ENCODE measurements at regions not wholly inside any gene's neighbourhood (a gene's known extent, or its start where the extent isn't known, plus 50 kb on each side); places are given as distances from the start of the nearest gene placed in this dataset.

DNA sequence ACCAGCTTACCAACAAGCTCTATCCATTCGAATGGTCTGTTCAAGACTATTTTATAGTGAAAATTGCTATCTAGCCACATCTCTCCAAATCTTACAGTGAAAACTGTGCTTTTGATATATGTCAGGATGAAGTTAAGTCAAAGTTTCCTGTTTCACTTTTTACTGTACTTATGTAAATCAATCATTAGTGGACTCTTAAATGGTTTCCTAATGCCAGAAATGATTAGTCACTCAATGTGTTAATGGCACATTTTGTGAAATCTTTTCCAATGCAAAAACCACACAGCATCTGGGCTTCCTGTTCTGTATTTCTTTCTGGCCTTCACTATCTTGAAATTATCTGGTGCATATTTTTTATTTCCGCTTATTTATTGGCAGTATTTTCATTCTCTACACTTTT lies 87.3 kb upstream of the STEAP1B start:
- DNase-seq (ENCODE audit: low read depth in 2 of 2), result no peak

DNA sequence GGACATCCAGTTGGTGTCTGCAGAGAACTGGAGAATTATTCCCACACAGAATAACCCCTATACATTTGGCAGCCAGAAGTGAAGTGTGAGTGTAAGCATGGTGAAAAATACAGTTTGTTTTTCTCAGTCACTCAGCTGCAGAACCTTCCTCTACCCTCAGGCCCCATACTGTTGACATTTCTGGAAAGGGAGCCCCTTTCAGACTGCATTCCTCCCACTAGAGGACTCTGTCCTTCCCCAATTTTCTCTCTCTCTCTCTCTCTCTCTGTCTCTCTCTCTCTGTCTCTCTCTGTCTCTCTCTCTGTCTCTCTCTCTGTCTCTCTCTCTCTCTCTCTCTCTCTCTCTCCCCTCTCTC lies 86.8 kb upstream of the STEAP1B start:
- no peak for DNase-seq (ENCODE audit: low read depth in 2 of 2)

DNA sequence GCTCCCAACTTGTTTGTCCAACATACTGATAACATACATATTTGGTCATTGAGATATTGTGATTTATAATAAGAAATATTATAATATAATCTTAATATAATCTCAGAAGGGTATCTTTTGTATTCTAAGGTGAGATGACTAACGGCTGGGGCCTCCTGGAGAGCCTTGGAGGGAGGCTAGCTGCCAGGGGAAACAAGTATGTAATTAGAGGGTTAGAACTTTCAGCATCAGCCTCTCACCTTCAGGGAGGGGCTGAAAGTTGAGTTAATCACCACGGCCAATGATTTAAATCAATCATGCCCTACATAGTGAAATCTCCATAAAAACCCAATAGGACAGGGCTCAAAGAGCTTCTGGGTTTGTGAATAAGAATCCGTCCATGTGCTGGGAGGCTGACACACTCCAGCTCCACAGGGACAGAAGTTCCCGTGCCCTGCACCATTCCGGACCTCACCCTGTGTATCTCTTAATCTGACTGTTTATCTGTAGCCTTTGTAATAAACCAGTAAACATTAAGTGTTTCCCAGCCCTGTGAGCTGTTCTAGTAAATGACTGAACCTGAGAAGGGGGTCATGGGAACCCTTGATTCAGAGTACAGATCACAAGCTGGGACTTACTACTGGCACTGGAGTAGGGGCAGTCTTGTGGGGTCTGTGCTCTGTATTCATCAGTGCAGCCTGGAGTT lies 86.3 kb upstream of the STEAP1B start:
- no peak for DNase-seq (ENCODE audit: low read depth in 2 of 2)

DNA sequence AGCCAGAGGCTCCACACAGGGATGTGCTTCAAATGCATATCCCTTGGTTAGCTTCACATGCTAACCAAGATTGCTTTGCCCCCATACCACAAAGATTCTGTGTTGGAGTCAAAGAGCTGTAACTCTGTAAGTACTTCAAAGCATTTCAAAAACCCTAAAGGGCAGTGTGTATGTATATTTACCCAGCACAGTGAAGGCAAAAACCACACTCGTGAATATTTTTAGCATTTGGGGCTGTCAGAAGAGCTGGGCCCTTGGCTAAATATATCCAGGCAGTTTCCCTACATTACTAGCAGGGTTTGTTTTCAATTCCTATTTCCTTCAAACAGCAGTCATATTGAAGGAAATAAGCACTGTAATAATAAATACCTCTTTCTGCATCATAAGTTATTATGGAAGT lies 84.2 kb upstream of the STEAP1B start:
- no peak for DNase-seq (ENCODE audit: low read depth in 2 of 2)

DNA sequence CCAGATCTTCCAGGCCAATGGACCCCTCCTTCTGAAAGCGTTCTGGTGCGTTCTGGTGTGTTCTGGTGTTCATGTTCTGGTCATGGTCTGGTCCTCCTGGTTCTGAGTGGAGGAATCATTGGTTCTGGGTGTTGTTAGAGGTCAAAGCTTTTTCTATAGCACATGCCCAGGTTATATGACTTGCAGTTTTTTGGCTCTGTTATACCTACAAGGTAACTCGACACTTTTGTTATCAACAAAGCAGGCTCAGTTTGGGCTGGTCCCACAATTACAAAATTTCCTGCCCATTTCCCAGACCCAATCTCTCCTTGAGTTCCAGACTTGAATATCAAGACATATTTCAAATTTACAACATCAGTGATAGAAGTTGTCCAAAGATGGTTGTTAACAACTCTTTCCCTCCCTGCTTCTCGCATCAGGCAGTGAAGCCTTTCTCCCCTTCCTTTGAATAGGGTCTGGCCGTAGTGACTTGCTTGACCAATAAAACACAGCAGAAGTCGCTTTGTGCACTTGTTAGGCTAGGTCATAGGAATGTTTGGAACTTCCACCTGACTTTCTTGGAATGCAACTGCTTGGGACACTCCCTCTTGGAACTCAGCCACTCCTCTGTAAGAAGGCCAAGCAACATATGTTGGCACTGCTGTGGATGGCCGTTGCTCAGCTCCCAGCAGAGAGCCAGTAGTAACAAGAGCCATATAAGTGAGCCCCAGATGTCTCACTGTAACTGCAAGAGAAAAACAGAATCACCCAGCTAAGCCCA lies 83.1 kb upstream of the STEAP1B start:
- DNase-seq (ENCODE audit: low read depth in 2 of 2), result no peak

DNA sequence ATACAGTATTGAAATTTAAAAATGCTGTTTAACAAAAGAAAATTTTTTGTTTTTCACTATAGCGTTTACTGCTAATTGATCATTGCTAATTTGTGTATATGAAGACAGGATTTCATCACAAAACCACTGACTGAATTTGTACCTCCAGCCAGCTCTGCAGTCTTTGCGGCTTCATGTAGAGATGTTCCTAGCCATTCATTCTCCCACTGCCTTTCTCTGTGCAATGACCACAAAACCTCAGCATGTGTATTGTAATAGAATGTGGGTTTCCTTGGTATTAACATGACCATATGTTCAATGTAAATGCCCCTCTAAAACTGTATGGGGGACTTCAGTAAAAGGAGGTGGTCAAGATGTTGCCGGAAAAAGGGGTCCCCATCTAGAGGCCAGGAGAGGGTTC lies 81.1 kb upstream of the STEAP1B start:
- no peak for DNase-seq (ENCODE audit: low read depth in 2 of 2)

DNA sequence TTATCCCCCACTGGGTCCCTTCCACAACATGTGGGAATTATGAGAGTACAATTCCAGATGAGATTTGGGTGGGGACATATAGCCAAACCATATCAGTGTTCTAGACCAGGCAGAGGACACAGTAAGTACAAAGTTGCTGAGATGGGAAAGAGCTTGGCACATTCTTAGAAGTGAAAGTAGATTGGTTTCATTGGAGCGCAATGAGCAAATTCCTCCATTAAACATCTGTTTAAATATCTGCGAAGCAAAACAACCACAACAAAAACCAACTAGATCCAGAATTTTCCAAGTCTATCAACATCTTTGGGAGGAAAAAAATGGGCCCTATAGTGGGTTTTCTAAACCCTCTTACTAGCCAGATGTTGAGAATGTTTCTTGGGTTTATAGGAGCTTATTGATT lies 80.0 kb upstream of the STEAP1B start:
- DNase-seq (ENCODE audit: low read depth in 2 of 2), result no peak

DNA sequence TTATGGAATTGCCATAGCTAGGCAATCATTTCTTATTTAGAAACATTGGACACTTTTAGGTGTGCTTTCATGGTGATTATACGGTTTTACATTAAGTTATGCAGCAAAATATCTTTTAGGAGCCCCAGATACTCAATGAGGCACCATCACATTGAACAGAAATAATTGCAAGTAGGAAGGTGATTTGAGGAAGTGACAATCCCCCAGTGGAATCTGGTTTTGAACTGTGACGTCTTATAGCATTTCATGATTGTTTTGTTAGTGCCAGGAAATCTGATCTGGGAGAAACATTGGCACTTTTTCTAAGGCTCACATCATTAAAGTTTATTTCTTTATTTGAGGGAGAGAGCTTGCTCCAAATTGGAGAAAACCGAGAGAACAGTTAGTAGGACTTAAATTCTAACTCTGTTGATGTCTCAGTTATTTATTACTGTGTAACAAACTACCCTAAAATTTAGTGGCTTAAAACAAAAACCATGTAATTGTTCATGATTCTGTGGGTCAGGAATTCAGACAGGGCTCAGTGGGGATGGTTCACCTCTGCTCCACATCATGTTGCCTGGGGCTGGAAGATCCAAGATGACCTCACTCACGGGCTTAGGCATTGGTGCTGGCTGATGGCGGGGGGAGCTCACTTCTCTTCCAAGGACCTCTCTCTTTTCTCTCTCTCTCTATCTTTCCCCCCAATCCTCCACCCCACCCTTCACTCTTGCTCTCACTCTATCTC lies 78.2 kb upstream of the STEAP1B start:
- no peak for DNase-seq (ENCODE audit: low read depth in 2 of 2)

DNA sequence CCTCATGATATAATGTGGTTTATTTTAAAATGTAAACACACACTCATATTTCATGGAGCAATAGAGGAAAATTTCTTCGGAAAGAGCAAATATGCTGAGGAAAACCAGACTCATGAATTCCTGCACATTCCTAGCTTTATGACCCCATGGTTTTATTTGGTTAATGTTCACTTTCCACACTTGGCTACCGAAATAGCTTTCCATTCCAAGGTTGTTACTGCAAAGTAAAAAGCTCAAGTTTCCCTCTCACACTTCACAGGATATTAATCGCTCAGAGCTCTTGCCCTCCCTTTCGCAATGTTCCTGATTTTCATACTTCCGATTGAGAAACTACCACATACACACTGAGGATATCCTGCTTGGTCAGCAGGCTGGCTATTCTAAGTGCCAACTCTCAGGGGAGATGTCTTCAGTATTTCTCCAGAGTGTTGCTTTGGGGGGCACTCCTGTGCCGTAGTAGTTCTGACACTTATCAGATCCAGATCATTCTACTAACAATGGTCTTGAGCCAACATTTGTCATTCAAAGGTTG lies 77.5 kb upstream of the STEAP1B start:
- DNase-seq (ENCODE audit: low read depth in 2 of 2), result no peak

DNA sequence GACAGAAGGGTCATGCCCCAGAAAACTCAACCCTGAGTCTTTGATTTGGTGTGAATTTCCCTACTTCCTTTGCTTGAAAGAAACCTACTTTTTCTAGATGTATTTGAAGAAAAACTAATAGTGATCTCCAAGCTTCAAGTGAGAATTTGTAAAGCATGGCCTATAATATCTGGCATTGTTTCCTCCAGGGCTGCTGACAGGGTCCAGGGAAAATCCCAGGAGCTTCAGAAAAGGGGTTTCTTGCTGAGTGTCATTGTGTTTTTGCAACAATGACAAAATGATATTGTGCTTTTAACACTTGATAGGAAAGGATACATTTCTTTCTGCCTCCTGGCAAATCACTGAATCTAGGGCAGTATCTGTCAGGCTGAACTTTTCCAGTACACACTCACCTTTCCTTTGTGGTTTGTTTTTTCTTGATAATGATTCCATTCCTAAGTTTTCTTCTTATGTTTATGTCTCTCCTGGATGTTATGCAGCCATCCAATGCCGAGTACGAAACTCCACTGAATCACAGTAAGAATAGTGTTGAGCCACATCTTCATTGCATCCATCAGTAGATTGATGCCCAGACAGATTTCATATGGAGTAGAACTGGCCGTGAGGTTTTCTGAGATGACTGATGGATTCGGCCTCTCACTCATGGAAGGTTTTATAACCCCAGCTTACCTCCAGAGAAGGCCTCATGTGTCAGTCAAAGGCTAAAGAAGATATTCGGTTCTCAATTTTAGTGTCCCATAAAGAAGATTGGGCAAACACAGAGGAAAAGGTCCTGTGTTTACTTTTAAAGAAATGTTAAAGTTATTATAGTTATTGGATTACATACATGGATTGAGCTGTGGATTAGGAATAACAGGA lies 76.9 kb upstream of the STEAP1B start:
- no peak for DNase-seq (ENCODE audit: low read depth in 2 of 2)

DNA sequence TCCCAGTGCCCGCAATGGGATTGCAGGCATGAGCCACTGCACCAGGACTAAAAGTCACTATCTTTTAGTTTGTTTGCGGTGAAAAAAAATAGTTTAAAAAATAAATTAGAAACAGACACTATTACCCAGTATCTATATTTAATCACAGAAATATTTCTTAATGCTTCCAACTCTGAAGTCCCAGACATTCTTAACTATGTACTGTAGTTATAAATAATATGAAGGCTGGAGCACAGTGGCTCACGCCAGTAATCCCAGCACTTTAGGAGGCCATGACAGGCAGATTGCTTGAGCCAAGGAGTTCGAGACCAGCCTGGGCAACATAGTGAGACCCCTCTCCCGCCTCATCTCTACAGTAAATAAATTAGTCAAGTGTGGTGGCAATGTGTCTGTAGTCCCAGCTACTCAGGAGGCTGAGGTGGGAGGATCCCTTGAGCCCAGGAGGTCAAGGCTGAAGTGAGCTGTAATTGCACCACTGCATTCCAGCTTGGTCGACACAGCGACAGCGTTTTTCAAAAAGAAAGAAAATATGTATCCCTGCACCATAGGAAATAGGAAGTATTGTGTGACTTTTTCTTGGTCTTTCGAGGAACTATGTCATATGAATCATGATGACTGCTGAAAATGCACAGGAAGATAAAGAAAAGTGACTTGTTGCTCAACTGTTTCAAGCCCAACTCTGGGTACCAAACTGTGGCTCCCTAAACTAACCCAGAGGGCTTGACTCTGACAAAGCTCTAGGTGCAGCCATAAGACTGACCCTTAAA lies 74.9 kb upstream of the STEAP1B start:
- no peak for DNase-seq (ENCODE audit: low read depth in 2 of 2)

DNA sequence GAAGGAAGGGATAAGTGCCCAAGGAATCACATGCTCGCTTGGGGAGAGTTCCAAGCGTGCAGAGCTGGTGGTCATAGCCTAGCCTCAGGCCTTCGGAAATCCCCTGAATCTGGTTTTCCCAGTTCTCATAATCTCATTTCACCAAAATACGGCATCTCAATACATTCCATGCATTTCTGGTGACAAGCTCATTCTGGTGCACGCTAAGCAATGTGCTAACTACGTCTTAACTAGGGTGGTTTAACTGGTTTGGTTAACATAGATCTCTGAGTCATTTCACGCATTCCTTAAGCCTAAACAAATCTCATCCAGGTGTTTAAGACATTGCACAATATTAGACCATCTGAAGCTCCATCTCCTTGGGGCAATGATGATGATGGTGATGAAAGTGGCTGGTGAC lies 72.9 kb upstream of the STEAP1B start:
- DNase-seq (ENCODE audit: low read depth in 2 of 2), result no peak

DNA sequence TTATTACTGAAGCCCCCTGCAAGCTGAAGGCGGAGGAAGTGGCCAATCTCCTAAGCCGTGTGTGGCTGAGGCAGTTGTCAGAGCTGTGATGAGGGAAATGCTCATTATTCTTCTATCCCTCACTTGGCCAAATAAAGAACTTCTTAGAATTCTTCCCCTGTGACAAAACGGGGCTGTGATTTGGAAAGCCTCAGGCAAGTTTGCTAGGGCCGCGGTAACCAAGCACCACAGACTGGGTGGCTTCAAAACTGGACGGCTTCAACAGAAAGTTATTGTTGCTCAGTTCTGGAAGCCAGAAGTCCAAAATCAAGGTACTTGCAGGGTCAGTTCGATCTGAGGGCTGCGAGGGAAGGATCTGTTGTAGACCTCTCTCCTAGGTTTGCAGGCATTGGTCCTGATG lies 72.3 kb upstream of the STEAP1B start:
- DNase-seq (ENCODE audit: low read depth in 2 of 2), result no peak

DNA sequence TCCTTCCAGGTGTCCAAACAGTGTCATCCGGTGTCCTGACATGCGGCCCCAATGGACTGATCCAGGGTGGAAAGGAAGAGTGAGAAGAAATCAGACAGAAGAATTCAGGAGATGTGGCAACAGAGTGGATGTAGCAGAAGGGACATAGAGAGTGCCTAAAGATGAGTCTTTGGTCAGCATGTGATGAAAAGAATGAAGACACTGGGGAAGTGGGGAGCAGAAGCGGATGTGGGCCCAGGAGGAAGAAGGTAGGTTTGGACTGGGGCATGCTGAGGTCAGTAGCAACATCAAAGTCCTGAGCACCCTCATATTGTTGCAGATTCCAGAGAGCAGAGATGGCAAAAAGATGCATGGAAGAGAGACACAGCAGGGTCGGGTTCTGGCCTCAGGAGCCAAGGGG lies 71.8 kb upstream of the STEAP1B start:
- DNase-seq (ENCODE audit: low read depth in 2 of 2), result no peak

DNA sequence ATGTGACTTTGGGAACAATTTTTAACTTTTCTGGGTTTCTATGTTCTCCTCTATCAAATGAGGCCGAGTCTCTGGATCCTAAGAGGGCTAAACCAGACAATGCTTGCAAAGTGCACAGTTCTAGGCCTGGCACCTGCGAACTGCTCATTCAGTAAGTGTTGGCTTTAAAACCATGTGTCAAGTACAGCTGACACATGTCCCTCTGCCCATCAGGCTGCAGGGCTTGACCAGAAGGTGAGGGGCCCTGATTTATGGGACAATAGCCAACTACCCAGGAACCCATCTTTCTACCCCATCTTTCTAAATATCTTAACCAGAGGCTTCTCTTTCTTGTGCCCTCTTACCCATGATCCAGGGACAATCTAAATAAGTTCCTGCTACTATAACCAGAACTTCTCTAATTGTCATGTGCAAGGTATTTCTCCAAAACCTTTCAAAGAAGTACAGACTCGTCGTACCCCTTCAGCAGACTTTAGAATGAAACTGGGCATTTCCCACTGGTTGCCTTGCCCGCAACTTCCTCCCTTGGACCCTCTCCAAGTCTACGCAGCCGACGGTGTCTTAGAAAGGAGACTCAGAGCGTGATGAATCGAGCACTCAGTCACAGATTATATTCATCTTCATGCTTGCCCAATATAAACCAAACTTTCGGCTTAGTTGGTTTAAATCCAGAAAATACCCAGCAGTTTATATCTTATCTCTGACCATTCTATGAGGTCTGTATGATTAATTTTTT lies 69.8 kb upstream of the STEAP1B start:
- DNase-seq (ENCODE audit: low read depth in 2 of 2), result no peak

DNA sequence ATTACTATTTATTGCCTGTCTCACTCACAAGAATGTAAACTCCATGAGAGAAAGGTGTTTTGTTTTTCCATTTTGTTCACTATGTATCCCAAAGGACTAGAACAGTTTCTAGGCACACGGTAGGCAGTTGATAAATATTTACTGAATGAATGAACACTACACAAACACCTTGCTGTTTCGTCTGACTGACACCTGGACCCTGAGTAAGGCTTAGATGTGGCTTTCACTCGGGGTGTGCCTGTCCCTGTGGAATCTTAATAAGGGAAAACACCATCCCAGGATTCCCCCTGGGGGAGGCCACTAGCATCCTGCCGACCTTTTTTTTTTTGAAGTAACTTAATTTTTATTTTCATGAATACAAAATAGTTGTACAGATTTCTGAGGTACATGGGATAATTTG lies 66.6 kb upstream of the STEAP1B start:
- DNase-seq (ENCODE audit: low read depth in 2 of 2), result no peak

DNA sequence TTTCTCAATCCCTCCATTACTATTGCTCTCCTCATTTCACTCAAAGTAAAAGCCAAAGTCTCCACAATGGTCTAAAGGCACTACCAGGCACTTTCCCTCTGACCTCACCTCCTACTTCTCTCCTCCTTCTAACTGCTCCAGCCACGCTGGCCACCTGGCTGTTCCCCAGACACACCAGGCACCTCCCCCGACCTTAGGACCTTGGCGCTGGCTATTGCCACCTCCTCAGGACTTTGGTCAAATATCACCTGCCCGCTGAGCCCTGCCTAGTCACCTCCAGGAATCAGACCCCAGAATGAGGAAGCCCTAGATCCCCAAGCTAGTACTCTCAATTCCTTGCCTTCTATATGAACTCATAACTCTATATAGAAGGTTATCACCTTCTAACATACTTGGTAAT lies 66.2 kb upstream of the STEAP1B start:
- no peak for DNase-seq (ENCODE audit: low read depth in 2 of 2)

DNA sequence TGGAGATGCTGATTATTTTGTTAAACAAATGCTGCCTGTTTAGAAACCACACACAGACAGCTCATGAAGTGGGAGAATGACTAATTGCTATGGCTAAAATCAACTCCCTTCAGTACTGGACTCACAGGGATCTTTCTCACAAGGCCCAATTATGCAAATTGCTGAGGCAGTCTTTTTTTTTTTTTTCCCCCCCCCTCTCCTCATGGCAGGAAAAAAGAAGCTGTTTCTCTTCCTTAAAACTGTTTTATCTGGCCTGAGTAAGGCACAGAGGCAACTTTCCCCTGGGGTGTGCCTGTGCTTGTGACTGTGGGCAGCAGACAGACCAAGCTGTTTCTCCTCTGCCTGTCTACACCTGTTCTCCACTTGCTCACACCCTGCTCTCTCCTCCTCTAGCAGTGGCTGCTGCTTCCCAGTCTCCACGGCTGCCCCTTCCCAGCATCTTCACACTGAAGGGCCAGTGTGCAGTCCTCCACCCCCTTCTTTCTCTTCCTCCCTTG lies 65.4 kb upstream of the STEAP1B start:
- no peak for DNase-seq (ENCODE audit: low read depth in 2 of 2)

DNA sequence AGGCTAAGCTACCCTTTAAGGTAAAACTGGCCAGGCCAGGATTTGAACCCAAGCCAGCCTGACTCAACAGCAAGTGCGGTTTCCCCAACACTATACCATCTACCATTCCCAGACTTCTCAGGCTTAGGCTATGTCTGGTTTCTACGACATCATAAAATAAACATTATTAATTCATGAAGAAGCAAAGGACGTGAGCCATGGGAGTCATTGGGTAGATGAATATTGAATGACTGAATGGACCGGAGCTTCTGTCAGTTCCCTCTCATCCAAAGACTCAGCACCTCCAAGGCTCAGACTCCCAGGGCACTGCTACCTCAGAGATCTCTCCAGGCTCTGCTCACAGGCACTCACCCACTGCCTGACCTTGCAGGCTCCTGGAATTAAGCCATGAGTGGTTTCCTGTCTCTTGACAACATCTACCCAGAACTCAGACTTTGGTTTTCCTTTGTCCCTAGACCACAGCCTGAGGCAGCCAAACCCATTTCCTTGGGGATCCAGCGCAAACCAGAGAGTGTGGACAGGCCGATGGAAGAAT lies 64.6 kb upstream of the STEAP1B start:
- DNase-seq (ENCODE audit: low read depth in 2 of 2), result no peak
